NCI-H2081 (cell line): ENCODE measurements at regions not wholly inside any gene's neighbourhood (a gene's known extent, or its start where the extent isn't known, plus 50 kb on each side); places are given as distances from the start of the nearest gene placed in this dataset.
"Not testable (repeated sequence)": the region's sequence is repeated elsewhere in the genome, so short reads cannot be mapped to it uniquely, and the experiment has no call there.

ENCODE experiments used
- DNase-seq, 2 experiments: peaks; one replicate each; lab custom pipeline; 2025; lab: John Stamatoyannopoulos, UW

- DNase-seq = no peak
Measured at GRCh38 chr15:70602834-70603560, 160.4 kb downstream of the UACA start.

- no peak for DNase-seq
Measured at GRCh38 chr15:70602281-70602680, 161.1 kb downstream of the UACA start.

- DNase-seq = no peak
Measured at GRCh38 chr15:70597945-70598344, 165.4 kb downstream of the UACA start.

- DNase-seq = no peak
Measured at GRCh38 chr15:70597056-70597603, 166.2 kb downstream of the UACA start.

GRCh38 chr15:70596354-70597055 is 166.9 kb downstream of the UACA start:
- no peak for DNase-seq

GRCh38 chr15:70593795-70594194 is 169.6 kb downstream of the UACA start:
- no peak for DNase-seq

GRCh38 chr15:70589728-70590127 is 173.6 kb downstream of the UACA start:
- no peak for DNase-seq

- DNase-seq = no peak
Measured at GRCh38 chr15:70589221-70589620, 174.1 kb downstream of the UACA start.

- DNase-seq = no peak
Measured at GRCh38 chr15:70588613-70589012, 174.7 kb downstream of the UACA start.

GRCh38 chr15:70587896-70588567 is 175.3 kb downstream of the UACA start:
- no peak for DNase-seq

GRCh38 chr15:70587012-70587634 is 176.2 kb downstream of the UACA start:
- not testable (repeated sequence) for DNase-seq

- DNase-seq = no peak
Measured at GRCh38 chr15:70586241-70586640, 177.1 kb downstream of the UACA start.

GRCh38 chr15:70585707-70586034 is 177.7 kb downstream of the UACA start:
- DNase-seq = no peak

GRCh38 chr15:70584838-70585706 is 178.3 kb downstream of the UACA start:
- DNase-seq = no peak

GRCh38 chr15:70584441-70584837 is 178.9 kb downstream of the UACA start:
- DNase-seq = no peak

- DNase-seq = no peak
Measured at GRCh38 chr15:70583006-70583405, 180.4 kb downstream of the UACA start.

- no peak for DNase-seq
Measured at GRCh38 chr15:70582143-70582945, 181.0 kb downstream of the UACA start.

GRCh38 chr15:70580958-70581357 is 182.4 kb downstream of the UACA start:
- DNase-seq = no peak

GRCh38 chr15:70580286-70580685 is 183.1 kb downstream of the UACA start:
- no peak for DNase-seq

GRCh38 chr15:70579766-70580165 is 183.6 kb downstream of the UACA start:
- DNase-seq = no peak

- no peak for DNase-seq
Measured at GRCh38 chr15:70578196-70578595, 185.2 kb downstream of the UACA start.
